Ascending aorta (tissue), 2 donors: ENCODE measurements at regions not wholly inside any gene's neighbourhood (a gene's known extent, or its start where the extent isn't known, plus 50 kb on each side); places are given as distances from the start of the nearest gene placed in this dataset.

Experiments
- DNase-seq, 2 donors: peaks; one replicate each; pipeline ENCODE4 v3.0.0-alpha.2; 2019; ENCODE audit warnings: low spot score in 2 of 2
- H3K27ac ChIP-seq, 2 donors: fragments of 200-600 bp; sonication (generic); one replicate each; pipeline ENCODE4 v1.5.1; 2016 to 2017; ENCODE audit warnings: mild to moderate bottlenecking in 1 of 2
- H3K27me3 ChIP-seq: fragments of 200-600 bp; sonication (generic); one replicate; pipeline ENCODE4 v1.5.1; 2017
- H3K36me3 ChIP-seq, 2 donors: fragments of 200-600 bp; sonication (generic); one replicate each; pipeline ENCODE4 v1.5.1; 2016
- H3K4me1 ChIP-seq, 2 donors: fragments of 200-600 bp; sonication (generic); one replicate each; pipeline ENCODE4 v1.5.1; 2016 to 2017; ENCODE audit warnings: mild to moderate bottlenecking in 1 of 2
- H3K4me3 ChIP-seq, 2 donors: fragments of 200-600 bp; sonication (generic); one replicate each; pipeline ENCODE4 v1.5.1; 2016 to 2017; ENCODE audit warnings: mild to moderate bottlenecking in 1 of 2
- H3K9me3 ChIP-seq, 2 donors: fragments of 200-600 bp; sonication (generic); one replicate each; pipeline ENCODE4 v1.5.1; 2016
- CTCF ChIP-seq, 3 experiments: fragments of 200-600 bp in 2 of 3; fragments of 450-650 bp in 1 of 3; sonication (generic) in 2 of 3; IDR thresholded peaks; one replicate each; pipeline ENCODE4 v1.5.1; 2016 to 2019; ENCODE audit warnings: antibody characterized with exemption in 3 of 3, mild to moderate bottlenecking in 1 of 3, moderate library complexity in 1 of 3
- intact Hi-C: fragments of 100-400 bp; cut with DNase I; formaldehyde crosslinking; loops from one replicate; pipeline ENCODE4 v1.15.1; 2023

- no peaks in the 10 kb centered on the region for H3K36me3 ChIP-seq
- no peaks in the 10 kb centered on the region for H3K4me1 ChIP-seq
- no peak for TF ChIP-seq CTCF (IDR thresholded peaks at IDR 0.05)
- no peaks in the 10 kb centered on the region for H3K9me3 ChIP-seq
- no peak overlapping the region for H3K4me3 ChIP-seq
- no peaks in the 10 kb centered on the region for H3K27me3 ChIP-seq
- intact Hi-C loops, result no loop called here
- DNase-seq, result no peak
- H3K27ac ChIP-seq, result no peak overlapping the region
Observed at GRCh38 chr9:82353631-82354278, 365.2 kb downstream of the SPATA31D1 start.

DNA sequence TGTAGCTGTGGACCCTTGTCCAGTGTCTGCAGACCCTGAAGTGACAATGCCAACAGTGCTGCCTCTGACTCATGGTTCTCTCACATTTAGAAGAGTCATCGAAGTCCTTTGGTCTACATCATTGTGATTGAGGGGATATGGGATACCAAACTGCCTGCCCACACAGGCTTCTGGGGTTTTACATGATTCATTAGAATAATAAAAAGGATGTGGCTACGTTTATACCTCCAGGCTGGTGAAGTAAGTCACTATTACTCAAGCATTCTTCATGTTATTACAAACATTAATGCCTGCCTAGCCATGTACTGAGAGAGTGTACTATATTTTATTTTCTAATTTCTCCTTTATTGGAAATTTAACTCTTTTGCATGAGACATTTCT is 365.7 kb downstream of the SPATA31D1 start:
- intact Hi-C loops, result no loop called here
- no peak overlapping the region for H3K4me3 ChIP-seq
- H3K36me3 ChIP-seq, result no peaks in the 10 kb centered on the region
- DNase-seq, result no peak
- no peak overlapping the region for H3K27ac ChIP-seq
- H3K9me3 ChIP-seq, result no peaks in the 10 kb centered on the region
- H3K27me3 ChIP-seq, result no peaks in the 10 kb centered on the region
- no peaks in the 10 kb centered on the region for H3K4me1 ChIP-seq
- TF ChIP-seq CTCF (IDR thresholded peaks at IDR 0.05), result no peak

DNA sequence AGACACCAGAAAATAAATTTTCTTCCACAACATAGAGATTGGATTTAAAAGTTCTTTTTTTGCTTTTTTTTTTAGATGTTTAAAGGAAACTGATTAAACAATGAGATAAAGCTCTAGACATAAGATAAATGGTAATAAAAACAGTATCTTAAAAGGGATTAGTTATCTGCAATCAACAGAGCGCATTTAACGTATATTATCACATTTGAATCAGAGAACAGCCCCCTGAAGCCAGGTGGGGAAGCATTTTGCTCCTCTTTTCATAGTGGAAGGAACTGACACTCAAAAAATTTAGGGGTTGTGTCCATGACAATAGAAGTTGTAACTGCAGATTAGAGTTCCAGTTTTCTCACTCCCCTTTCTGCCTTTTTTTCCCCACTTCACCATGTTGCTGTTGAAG is 367.6 kb downstream of the SPATA31D1 start:
- TF ChIP-seq CTCF (IDR thresholded peaks at IDR 0.05), result no peak
- no peak overlapping the region for H3K4me3 ChIP-seq
- no peak overlapping the region for H3K27ac ChIP-seq
- H3K4me1 ChIP-seq, result no peaks in the 10 kb centered on the region
- H3K27me3 ChIP-seq, result no peaks in the 10 kb centered on the region
- intact Hi-C loops, result no loop called here
- no peak for DNase-seq
- no peaks in the 10 kb centered on the region for H3K36me3 ChIP-seq
- no peaks in the 10 kb centered on the region for H3K9me3 ChIP-seq

GRCh38 chr9:82356871-82357270 is 368.3 kb downstream of the SPATA31D1 start:
- no peak for DNase-seq
- no peak overlapping the region for H3K4me3 ChIP-seq
- H3K36me3 ChIP-seq, result no peaks in the 10 kb centered on the region
- H3K4me1 ChIP-seq, result no peaks in the 10 kb centered on the region
- H3K27ac ChIP-seq, result no peak overlapping the region
- H3K9me3 ChIP-seq, result no peaks in the 10 kb centered on the region
- intact Hi-C loops, result no loop called here
- no peaks in the 10 kb centered on the region for H3K27me3 ChIP-seq
- no peak for TF ChIP-seq CTCF (IDR thresholded peaks at IDR 0.05)

DNA sequence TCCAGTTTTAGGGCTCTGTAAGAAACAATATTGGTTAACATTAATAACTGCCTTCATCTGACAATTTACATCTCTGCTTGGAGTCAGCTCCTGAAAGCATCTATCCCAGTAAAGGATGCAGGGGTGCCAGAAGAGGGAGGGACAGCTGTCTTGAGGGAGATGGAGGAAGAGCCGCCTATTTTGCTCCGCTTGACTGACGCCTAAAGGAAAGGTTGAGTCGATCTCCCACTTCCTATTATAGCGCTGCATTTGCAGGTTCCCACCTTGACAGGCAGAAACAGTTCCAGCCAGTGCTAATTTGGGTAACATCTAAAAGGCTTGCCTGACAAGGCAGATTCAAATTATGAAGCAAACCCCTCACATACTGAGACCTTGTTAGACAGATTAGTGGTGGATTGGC is 374.6 kb downstream of the SPATA31D1 start:
- Histone ChIP-seq H3K4me1 (no peaks in the 10 kb centered on the region), H3K27ac (no peak overlapping the region), H3K4me3 (no peak overlapping the region), H3K27me3 (no peaks in the 10 kb centered on the region), H3K9me3 (no peaks in the 10 kb centered on the region), H3K36me3 (no peaks in the 10 kb centered on the region)
- TF ChIP-seq CTCF (IDR thresholded peaks at IDR 0.05), result no peak
- intact Hi-C loops, result no loop called here
- DNase-seq, result no peak

GRCh38 chr9:82363682-82364081 is 375.1 kb downstream of the SPATA31D1 start:
- intact Hi-C loops, result no loop called here
- Histone ChIP-seq H3K4me1 (no peaks in the 10 kb centered on the region), H3K9me3 (no peaks in the 10 kb centered on the region), H3K36me3 (no peaks in the 10 kb centered on the region), H3K27me3 (no peaks in the 10 kb centered on the region), H3K4me3 (no peak overlapping the region), H3K27ac (no peak overlapping the region)
- no peak for TF ChIP-seq CTCF (IDR thresholded peaks at IDR 0.05)
- DNase-seq, result no peak
